CD8-positive, alpha-beta memory T cell (primary cell): ENCODE measurements at regions not wholly inside any gene's neighbourhood (a gene's known extent, or its start where the extent isn't known, plus 50 kb on each side); places are given as distances from the start of the nearest gene placed in this dataset.

Experiments
- CTCF ChIA-PET: fragments of 350-600 bp; sonication (Branson Sonifier 250); formaldehyde crosslinking; loops from one replicate; lab custom pipeline; 2021; ENCODE audit warnings: antibody characterized with exemption; lab: Charles Lee
- POLR2A ChIA-PET: fragments of 350-600 bp; sonication (Branson Sonifier 250); formaldehyde crosslinking; loops from one replicate; lab custom pipeline; 2021; ENCODE audit warnings: antibody characterized with exemption; lab: Charles Lee
- DNase-seq, 5 donors: peaks; one replicate each; pipeline versions ENCODE4 v3.0.0 to v3.0.0-alpha.2; 2020 to 2022; ENCODE audit warnings: mixed read lengths in 1 of 5
- H3K27ac ChIP-seq: one replicate; pipeline ENCODE4 v1.7.0; 2013; ENCODE audit warnings: low read depth, mild to moderate bottlenecking, low read length, moderate library complexity
- H3K27me3 ChIP-seq: 2 replicates; pipeline ENCODE4 v1.7.0; 2013; ENCODE audit warnings: low read length, mild to moderate bottlenecking; ENCODE audit not compliant: insufficient read depth, poor library complexity, severe bottlenecking
- H3K36me3 ChIP-seq: 2 replicates; pipeline ENCODE4 v1.7.0; 2013; ENCODE audit warnings: mild to moderate bottlenecking, low read length, moderate library complexity; ENCODE audit not compliant: insufficient read depth
- H3K4me1 ChIP-seq: 2 replicates; pipeline ENCODE4 v1.7.0; 2013; ENCODE audit warnings: mild to moderate bottlenecking, low read length, moderate library complexity; ENCODE audit not compliant: insufficient read depth
- H3K4me3 ChIP-seq: 2 replicates; pipeline ENCODE4 v1.7.0; 2013; ENCODE audit warnings: mild to moderate bottlenecking, low read length
- H3K9me3 ChIP-seq: 2 replicates; pipeline ENCODE4 v1.7.0; 2013; ENCODE audit warnings: mild to moderate bottlenecking, low read length
- H3K27ac Mint-ChIP-seq, 8 donors: one replicate each; pipeline ENCODE4 v1.8.0; 2020 to 2021; ENCODE audit warnings: mixed read lengths in 8 of 8, mild to moderate bottlenecking in 6 of 8, inconsistent platforms in 3 of 8, moderate library complexity in 3 of 8
- H3K27me3 Mint-ChIP-seq, 2 donors: one replicate each; pipeline ENCODE4 v1.8.0; 2020 to 2021; ENCODE audit warnings: mixed read lengths in 2 of 2, mild to moderate bottlenecking in 1 of 2, moderate library complexity in 1 of 2
- H3K36me3 Mint-ChIP-seq, 3 donors: one replicate each; pipeline ENCODE4 v1.8.0; 2020 to 2021; ENCODE audit warnings: mixed read lengths in 3 of 3, inconsistent platforms in 1 of 3, mild to moderate bottlenecking in 1 of 3
- H3K4me1 Mint-ChIP-seq, 3 donors: one replicate each; pipeline ENCODE4 v1.8.0; 2020 to 2021; ENCODE audit warnings: mixed read lengths in 3 of 3, inconsistent platforms in 1 of 3, mild to moderate bottlenecking in 1 of 3
- H3K4me3 Mint-ChIP-seq, 7 donors: one replicate each; pipeline ENCODE4 v1.8.0; 2020 to 2021; ENCODE audit warnings: mixed read lengths in 7 of 7, mild to moderate bottlenecking in 6 of 7, moderate library complexity in 4 of 7, inconsistent platforms in 2 of 7
- H3K9me3 Mint-ChIP-seq, 5 donors: one replicate each; pipeline ENCODE4 v1.8.0; 2020 to 2022; ENCODE audit warnings: mixed read lengths in 5 of 5, mild to moderate bottlenecking in 3 of 5, moderate library complexity in 2 of 5, inconsistent platforms in 1 of 5

DNA sequence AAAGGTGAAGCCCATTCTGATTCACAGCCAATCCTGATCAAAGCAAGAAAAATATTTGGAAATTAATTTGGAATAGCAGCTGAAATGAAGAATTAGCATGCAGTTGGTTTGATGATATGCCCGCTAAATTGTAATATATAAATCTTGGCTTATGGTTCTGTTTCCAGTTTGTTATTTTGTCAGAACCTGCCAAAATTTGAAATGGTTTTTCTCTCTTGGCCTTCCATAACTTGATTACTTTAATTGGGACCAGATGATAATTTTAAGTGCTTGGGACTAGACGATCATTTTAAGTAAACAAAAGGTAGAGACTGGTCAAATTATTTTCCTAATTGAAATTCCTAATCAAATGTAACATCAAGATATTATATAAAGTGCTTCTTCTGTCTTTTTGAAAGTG lies 842.4 kb downstream of the TBL1XR1 start:
- H3K27ac ChIP-seq: no peak overlapping the region
- no peaks in the 10 kb centered on the region for H3K27me3 ChIP-seq
- H3K9me3 ChIP-seq: no peaks in the 10 kb centered on the region
- H3K36me3 Mint-ChIP-seq: no peaks in the 10 kb centered on the region
- H3K9me3 Mint-ChIP-seq: peaks cover 0 to 8% (median 2%) of the 10 kb centered on the region in 5 donors
- DNase-seq: no peak
- H3K4me1 Mint-ChIP-seq: no peaks in the 10 kb centered on the region
- no peaks in the 10 kb centered on the region for H3K27me3 Mint-ChIP-seq
- ChIA-PET CTCF (no interaction called here), POLR2A (no interaction called here)
- H3K27ac Mint-ChIP-seq: no peak overlapping the region
- H3K4me3 ChIP-seq: no peak overlapping the region
- H3K4me1 ChIP-seq: no peaks in the 10 kb centered on the region
- H3K4me3 Mint-ChIP-seq: no peak overlapping the region
- no peaks in the 10 kb centered on the region for H3K36me3 ChIP-seq

DNA sequence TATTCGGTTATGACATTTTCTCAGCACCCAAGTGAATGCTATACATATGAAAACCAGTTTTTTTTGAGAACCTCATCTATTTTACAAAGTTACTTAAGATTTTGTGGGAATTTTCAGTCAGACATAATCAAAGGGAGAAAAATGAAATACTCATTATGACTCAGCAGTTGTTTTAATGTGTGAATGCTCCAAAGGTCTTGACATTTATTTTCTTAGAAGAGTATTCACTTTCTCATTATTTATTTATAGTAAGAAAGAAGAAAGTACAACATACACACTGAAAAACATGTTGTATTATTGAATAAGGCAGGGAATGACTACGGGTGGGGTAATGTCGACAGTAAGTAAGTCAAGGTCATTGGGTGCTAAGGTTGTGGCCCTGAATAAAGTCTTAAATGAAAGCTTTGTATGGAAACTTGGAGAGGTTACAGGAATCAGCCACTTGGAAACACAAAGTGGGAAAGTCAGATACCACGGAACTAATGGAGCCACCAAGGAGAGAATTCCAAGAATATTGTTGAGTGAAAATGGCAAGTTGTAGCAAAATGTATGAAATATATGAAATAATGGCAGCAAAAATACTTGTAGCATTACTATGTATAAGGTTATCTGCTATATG lies 844.5 kb downstream of the TBL1XR1 start:
- no peaks in the 10 kb centered on the region for H3K4me1 ChIP-seq
- no peak overlapping the region for H3K27ac ChIP-seq
- Mint-ChIP-seq H3K4me1 (no peaks in the 10 kb centered on the region), H3K27ac (no peak overlapping the region), H3K9me3 (peaks cover 0 to 8% (median 2%) of the 10 kb centered on the region in 5 donors), H3K36me3 (no peaks in the 10 kb centered on the region), H3K4me3 (no peak overlapping the region), H3K27me3 (no peaks in the 10 kb centered on the region)
- H3K4me3 ChIP-seq: no peak overlapping the region
- no peaks in the 10 kb centered on the region for H3K36me3 ChIP-seq
- no peak for DNase-seq
- H3K9me3 ChIP-seq: no peaks in the 10 kb centered on the region
- CTCF ChIA-PET: no interaction called here
- POLR2A ChIA-PET: no interaction called here
- H3K27me3 ChIP-seq: no peaks in the 10 kb centered on the region

DNA sequence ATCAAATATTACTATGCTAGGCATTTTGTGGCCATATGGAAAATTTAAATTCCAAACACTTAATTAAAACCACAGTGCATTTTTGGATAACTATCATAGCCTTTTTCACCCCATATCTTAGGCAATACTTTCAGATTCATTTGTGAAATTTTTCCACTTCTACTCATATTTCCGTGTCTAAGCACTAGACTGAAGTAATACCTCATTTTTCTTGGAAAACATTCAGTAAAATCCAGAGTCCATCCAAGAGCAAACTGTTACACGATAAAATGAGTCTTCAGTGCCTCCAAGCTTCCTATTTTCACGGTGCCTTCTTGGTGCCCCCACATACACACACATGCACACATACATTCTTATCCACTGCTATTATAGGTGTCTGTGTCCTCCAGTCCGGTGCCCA lies 845.9 kb downstream of the TBL1XR1 start:
- Histone ChIP-seq H3K27ac (no peak overlapping the region), H3K36me3 (no peaks in the 10 kb centered on the region), H3K27me3 (no peaks in the 10 kb centered on the region), H3K4me3 (no peak overlapping the region), H3K9me3 (no peaks in the 10 kb centered on the region), H3K4me1 (no peaks in the 10 kb centered on the region)
- ChIA-PET POLR2A (no interaction called here), CTCF (no interaction called here)
- H3K36me3 Mint-ChIP-seq: no peaks in the 10 kb centered on the region
- H3K27ac Mint-ChIP-seq: no peak overlapping the region
- no peaks in the 10 kb centered on the region for H3K4me1 Mint-ChIP-seq
- H3K27me3 Mint-ChIP-seq: no peaks in the 10 kb centered on the region
- peaks cover 0 to 8% (median 2%) of the 10 kb centered on the region in 5 donors for H3K9me3 Mint-ChIP-seq
- no peak overlapping the region for H3K4me3 Mint-ChIP-seq
- DNase-seq: no peak

DNA sequence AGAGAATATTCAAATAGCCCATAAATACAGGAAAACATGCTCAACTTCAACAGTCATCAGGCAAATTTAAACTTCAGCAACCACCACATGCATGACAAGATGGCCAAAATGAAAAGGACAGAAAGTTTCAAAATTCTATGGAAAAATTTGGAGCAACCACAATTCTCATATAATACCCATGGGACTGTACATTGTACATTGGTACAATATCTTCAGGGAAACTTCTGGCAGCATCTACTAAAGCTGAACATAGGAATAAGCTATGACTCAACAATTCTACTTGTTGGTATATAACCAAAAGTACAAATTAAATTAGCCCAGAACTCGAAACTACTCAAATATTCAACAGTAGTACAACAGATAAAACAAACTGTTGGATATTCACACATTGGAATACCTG lies 847.6 kb downstream of the TBL1XR1 start:
- Mint-ChIP-seq H3K4me3 (no peak overlapping the region), H3K27ac (no peak overlapping the region), H3K9me3 (peaks cover 0 to 10% (median 2%) of the 10 kb centered on the region in 5 donors), H3K27me3 (no peaks in the 10 kb centered on the region), H3K4me1 (no peaks in the 10 kb centered on the region), H3K36me3 (no peaks in the 10 kb centered on the region)
- Histone ChIP-seq H3K27ac (no peak overlapping the region), H3K4me1 (no peaks in the 10 kb centered on the region), H3K4me3 (no peak overlapping the region), H3K9me3 (no peaks in the 10 kb centered on the region), H3K36me3 (no peaks in the 10 kb centered on the region), H3K27me3 (no peaks in the 10 kb centered on the region)
- DNase-seq: no peak
- CTCF ChIA-PET: no interaction called here
- POLR2A ChIA-PET: no interaction called here

DNA sequence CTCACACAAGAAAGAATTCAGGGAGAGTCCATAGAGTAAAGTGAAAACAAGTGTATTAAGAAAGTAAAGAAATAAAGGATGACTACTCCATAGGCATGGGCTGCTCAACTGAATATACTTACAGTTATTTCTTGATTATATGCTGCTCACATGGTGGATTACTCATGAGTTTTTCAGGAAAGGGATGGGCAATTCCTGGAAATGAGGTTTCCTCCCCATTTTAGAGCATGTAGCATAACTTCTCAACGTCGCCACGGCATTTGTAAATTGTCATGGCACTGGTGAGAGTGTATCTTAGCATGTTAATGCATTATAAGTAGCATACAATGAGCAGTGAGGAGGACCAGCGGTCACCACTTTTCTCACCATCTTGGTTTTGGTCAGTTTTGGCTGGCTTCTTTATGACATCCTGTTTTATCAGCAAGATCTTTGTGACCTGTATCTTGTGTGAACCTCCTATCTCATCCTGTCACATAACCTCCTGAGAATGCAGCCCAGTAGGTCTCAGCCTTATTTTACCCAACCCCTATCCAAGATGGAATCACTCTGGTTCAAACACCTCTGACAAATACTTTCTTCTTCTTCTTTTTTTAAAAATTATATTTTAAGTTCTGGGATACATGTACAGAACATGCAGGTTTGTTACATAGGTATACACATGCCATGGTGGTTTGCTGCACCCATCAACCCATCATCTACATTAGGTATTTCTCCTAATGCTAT lies 849.7 kb downstream of the TBL1XR1 start:
- H3K36me3 ChIP-seq: no peaks in the 10 kb centered on the region
- ChIA-PET CTCF (no interaction called here), POLR2A (no interaction called here)
- H3K9me3 ChIP-seq: no peaks in the 10 kb centered on the region
- Mint-ChIP-seq H3K27me3 (peaks cover 0 to 1% of the 10 kb centered on the region in 2 donors), H3K4me3 (no peak overlapping the region), H3K4me1 (no peaks in the 10 kb centered on the region), H3K27ac (no peak overlapping the region), H3K36me3 (no peaks in the 10 kb centered on the region), H3K9me3 (peaks cover 0 to 12% (median 4%) of the 10 kb centered on the region in 5 donors)
- H3K4me1 ChIP-seq: no peaks in the 10 kb centered on the region
- H3K27ac ChIP-seq: no peak overlapping the region
- no peaks in the 10 kb centered on the region for H3K27me3 ChIP-seq
- no peak for DNase-seq
- no peak overlapping the region for H3K4me3 ChIP-seq

DNA sequence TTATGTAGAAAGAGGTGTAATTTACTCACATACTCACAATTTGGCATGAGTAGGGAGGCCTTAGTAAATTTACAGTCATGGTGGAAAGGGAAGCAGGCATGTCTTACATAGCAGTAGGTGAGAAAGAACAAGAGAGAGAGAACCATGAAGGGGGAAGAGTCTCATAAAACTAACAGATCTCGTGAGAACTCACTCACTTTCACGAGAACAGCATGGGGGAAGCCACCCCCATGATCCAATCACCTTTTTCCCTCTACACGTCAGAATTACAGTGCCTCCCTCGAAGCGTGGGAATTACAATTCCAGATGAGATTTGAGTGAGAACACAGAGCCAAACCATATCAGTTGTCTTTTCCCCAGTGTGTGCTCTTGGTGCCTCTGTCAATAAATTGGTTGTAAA lies 855.3 kb downstream of the TBL1XR1 start:
- Histone ChIP-seq H3K27me3 (no peaks in the 10 kb centered on the region), H3K4me1 (no peaks in the 10 kb centered on the region), H3K4me3 (no peak overlapping the region), H3K36me3 (no peaks in the 10 kb centered on the region), H3K27ac (no peak overlapping the region), H3K9me3 (no peaks in the 10 kb centered on the region)
- Mint-ChIP-seq H3K4me1 (no peaks in the 10 kb centered on the region), H3K27me3 (peaks cover 0 to 1% of the 10 kb centered on the region in 2 donors), H3K4me3 (no peak overlapping the region), H3K36me3 (no peaks in the 10 kb centered on the region), H3K9me3 (peaks cover 0 to 19% (median 6%) of the 10 kb centered on the region in 5 donors), H3K27ac (no peak overlapping the region)
- ChIA-PET CTCF (no interaction called here), POLR2A (no interaction called here)
- DNase-seq: no peak

DNA sequence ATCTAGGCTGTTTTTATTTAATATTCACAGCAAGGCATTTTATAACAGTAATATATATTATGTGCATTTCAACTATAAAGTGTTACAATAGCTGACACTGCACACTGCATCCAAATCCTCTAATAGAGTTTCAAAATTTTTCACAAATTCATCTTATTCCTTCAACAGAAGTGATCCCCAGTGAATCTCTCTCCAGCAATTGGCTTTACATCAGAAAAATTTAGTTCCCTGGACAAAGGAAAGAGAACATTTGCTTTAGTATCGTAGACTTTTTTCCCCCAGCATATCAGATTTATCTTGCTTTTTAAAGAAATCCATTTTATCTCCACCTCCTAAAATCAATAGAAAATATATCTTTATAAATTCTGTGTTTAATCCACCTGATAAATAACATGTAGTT lies 868.6 kb downstream of the TBL1XR1 start:
- Histone ChIP-seq H3K27ac (no peak overlapping the region), H3K36me3 (no peaks in the 10 kb centered on the region), H3K4me3 (no peak overlapping the region), H3K4me1 (no peaks in the 10 kb centered on the region), H3K9me3 (no peaks in the 10 kb centered on the region), H3K27me3 (no peaks in the 10 kb centered on the region)
- H3K27me3 Mint-ChIP-seq: no peaks in the 10 kb centered on the region
- H3K4me3 Mint-ChIP-seq: no peak overlapping the region
- H3K9me3 Mint-ChIP-seq: peaks cover 3 to 11% (median 5%) of the 10 kb centered on the region in 5 donors
- H3K27ac Mint-ChIP-seq: no peak overlapping the region
- POLR2A ChIA-PET: no interaction called here
- H3K4me1 Mint-ChIP-seq: no peaks in the 10 kb centered on the region
- no peak for DNase-seq
- CTCF ChIA-PET: no interaction called here
- no peaks in the 10 kb centered on the region for H3K36me3 Mint-ChIP-seq

DNA sequence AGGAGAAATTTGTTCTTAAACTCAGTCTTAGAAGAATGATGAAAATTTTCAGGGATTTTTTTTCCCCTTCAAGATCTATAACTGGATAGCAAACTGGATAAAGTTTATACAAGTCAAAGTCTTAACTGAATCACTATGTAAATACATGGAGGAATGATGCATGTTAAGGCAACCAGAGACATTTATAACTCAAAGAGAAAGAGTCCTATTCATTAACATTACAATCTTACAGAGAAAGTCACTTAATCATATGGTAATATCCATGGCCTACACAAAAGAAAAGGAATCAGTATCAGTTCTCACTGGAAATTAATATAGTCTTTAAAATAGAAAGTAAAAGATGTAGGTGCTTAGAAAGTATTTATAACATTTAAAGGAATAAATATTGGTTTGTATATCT lies 869.1 kb downstream of the TBL1XR1 start:
- no peaks in the 10 kb centered on the region for H3K9me3 ChIP-seq
- Mint-ChIP-seq H3K4me1 (no peaks in the 10 kb centered on the region), H3K27me3 (no peaks in the 10 kb centered on the region), H3K9me3 (peaks cover 3 to 16% (median 5%) of the 10 kb centered on the region in 5 donors), H3K4me3 (no peak overlapping the region), H3K27ac (no peak overlapping the region), H3K36me3 (no peaks in the 10 kb centered on the region)
- H3K4me3 ChIP-seq: no peak overlapping the region
- no peaks in the 10 kb centered on the region for H3K36me3 ChIP-seq
- DNase-seq: no peak
- H3K4me1 ChIP-seq: no peaks in the 10 kb centered on the region
- H3K27ac ChIP-seq: no peak overlapping the region
- ChIA-PET CTCF (no interaction called here), POLR2A (no interaction called here)
- no peaks in the 10 kb centered on the region for H3K27me3 ChIP-seq
